Upper lobe of left lung (tissue), 4 donors: ENCODE measurements at regions not wholly inside any gene's neighbourhood (a gene's known extent, or its start where the extent isn't known, plus 50 kb on each side); places are given as distances from the start of the nearest gene placed in this dataset.

Experiments used
- CTCF ChIP-seq, 6 experiments: fragments of 450-650 bp in 4 of 6; fragments of 200-600 bp in 2 of 6; sonication (generic) in 2 of 6; IDR thresholded peaks; one replicate each; pipeline ENCODE4 v1.5.1; 2016 to 2019; ENCODE audit warnings: antibody characterized with exemption in 6 of 6
- POLR2A ChIP-seq, 4 donors: fragments of 450-650 bp; IDR thresholded peaks; one replicate each; pipeline ENCODE4 v1.5.1; 2016 to 2017; ENCODE audit warnings: antibody characterized with exemption in 4 of 4, mild to moderate bottlenecking in 2 of 4
- POLR2AphosphoS5 ChIP-seq, 2 donors: sonication (generic); formaldehyde crosslinking; IDR thresholded peaks; one replicate each; pipeline ENCODE4 v1.5.1; 2017; ENCODE audit warnings: antibody characterized with exemption in 2 of 2

GRCh38 chr1:207219979-207220889 is 101.2 kb upstream of the CD55 start:
- TF ChIP-seq CTCF (IDR thresholded peaks at IDR 0.05): no peak
- TF ChIP-seq POLR2A (IDR thresholded peaks at IDR 0.05): no peak
- TF ChIP-seq POLR2AphosphoS5 (IDR thresholded peaks at IDR 0.05): no peak
